TTC549 (cell line): ENCODE measurements at regions not wholly inside any gene's neighbourhood (a gene's known extent, or its start where the extent isn't known, plus 50 kb on each side); places are given as distances from the start of the nearest gene placed in this dataset.

Source experiments
- FAIRE-seq: peaks from 2 replicates; lab custom pipeline; 2012; peaks lifted over from hg19 to GRCh38; lab: Jason Lieb, UNC

- no peak for FAIRE-seq
Measured at GRCh38 chr5:58066076-58066475, 393.8 kb downstream of the PLK2 start.

DNA sequence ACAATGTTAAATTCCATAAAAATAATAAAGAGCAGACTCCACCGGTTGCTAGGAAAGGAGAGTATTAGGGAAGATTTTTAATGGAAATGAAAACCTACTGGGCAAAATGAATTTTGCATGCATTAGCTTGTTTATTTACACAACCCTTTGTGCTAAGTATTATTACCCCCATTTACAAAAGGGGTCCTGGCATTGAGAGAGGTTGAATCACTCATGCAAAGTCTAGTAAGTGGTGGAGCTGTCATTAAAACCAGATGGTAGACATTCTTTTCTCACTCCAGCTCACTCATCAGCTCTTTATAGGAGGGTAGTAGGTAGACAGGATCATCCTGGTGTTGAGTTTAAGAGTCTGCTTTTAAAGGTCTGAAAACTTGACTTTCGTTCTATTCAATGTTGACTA is 395.1 kb downstream of the PLK2 start:
- no peak for FAIRE-seq

- no peak for FAIRE-seq
Measured at GRCh38 chr5:58060996-58061395, 398.9 kb downstream of the PLK2 start.

GRCh38 chr5:58057324-58057723 is 402.6 kb downstream of the PLK2 start:
- no peak for FAIRE-seq

- FAIRE-seq, result no peak
Measured at GRCh38 chr5:58056546-58056945, 403.3 kb downstream of the PLK2 start.

DNA sequence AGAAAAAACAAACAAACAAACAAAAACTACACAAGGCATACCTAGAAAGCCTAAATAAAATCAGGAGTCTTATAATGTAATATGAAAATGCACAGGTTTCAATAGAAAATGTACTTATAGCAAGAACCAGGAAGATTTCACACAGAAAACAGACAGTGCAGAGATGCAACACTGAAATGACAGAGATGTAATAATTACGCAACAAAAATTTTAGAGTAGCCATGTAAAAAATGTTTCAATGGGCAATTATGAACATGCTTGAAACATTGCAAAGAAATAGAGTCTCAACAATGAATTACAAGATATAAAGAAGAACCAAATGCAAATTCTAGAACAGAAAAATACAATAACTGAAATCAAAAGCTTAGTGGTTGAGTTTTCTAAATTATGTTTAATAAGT is 405.9 kb downstream of the PLK2 start:
- no peak for FAIRE-seq

DNA sequence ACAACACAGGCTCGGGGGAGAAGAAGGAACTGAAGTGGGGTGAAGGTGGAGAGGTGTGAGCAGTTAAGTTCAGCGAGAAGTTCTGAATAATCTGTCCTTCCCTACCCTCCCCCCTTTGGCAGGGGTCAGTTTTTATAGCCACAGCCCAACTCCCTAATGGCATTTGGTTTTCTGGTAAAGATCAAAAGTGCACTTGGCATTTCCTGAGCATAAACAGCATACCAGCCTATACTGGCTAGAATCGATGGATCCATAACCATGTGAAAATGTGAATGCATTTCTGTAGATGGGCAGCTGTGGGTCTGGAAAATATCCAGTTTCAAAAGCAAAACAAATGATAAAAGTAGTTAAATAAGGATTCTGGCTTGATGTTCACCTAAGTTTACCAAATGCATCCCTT is 410.9 kb downstream of the PLK2 start:
- no peak for FAIRE-seq

GRCh38 chr5:58048185-58048925 is 411.5 kb downstream of the PLK2 start:
- no peak for FAIRE-seq

DNA sequence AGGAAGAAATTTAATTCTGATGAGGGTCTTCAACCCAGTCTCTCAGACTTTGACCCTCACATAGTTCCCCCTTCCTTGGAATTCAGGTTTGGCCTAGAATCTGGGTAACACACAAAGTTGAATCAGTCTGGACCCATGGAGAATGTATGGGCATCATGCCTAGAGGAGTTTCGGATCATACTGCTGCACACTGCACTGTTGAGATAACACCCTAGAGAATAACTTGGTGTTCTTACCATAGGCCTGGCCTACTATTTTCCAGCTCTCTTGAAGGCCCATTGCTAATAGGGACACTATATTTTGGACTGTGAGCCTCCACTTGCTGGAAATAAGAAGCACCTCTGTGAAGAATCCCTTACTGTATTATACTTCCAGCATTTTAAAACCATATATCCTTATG is 413.5 kb downstream of the PLK2 start:
- no peak for FAIRE-seq

GRCh38 chr5:58044166-58044565 is 415.7 kb downstream of the PLK2 start:
- FAIRE-seq, result no peak

GRCh38 chr5:58043032-58043945 is 416.6 kb downstream of the PLK2 start:
- no peak for FAIRE-seq

GRCh38 chr5:58041884-58042283 is 418.0 kb downstream of the PLK2 start:
- FAIRE-seq, result no peak

DNA sequence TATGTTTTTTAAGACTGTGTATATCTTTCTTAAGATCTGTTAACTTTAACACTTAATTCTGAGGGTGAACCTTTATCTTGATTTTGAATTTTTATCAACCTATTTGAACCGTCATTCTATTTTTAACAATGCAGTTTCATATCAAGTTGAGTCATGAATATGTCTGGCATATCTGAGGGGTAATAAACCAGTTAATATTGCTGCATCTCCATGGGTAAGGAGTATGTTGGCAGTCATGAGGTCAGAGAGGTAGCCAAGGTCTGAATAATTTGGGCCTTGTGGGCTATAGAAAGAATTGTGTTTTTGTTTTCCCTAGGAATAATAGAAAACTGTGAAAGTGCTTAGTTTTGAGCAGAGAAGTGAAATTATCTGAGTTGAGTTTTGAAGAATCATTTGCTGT is 419.0 kb downstream of the PLK2 start:
- FAIRE-seq, result no peak

DNA sequence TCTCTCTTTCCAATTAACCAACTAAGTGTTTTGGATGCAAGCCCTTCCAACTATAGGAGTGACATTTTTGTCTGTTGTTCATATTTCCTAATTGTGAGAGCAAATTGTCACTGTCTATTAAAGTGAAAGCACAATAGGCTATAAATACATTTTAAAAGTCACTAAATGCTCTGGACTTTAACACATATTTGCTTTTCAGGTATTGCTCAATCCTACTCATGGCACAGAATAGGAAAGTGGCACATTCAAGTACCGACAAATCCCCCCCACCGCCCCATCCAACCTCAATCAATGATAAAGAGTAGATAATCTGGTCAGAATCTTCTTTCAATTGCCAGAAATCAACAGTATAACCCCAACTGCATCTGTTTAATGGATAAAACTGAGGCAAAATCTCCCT is 419.8 kb downstream of the PLK2 start:
- no peak for FAIRE-seq

DNA sequence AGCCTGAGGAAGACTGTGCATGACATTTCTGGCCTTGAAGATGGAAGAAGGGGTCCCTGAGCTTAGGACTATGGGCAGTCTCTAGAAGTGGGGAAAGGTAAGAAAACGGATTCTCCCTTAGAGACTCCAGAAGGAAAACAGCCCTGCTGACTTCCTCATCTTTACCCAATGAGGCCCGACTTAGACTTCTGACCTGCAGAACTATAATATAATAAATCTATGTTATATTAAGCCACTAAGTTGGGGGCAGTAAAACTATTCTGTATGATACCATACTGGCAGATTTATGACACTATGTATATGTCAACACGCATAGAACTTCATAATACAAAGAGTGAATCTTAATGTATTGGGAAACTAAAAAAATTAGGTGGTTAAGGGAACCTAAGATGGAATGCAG is 422.0 kb downstream of the PLK2 start:
- no peak for FAIRE-seq

DNA sequence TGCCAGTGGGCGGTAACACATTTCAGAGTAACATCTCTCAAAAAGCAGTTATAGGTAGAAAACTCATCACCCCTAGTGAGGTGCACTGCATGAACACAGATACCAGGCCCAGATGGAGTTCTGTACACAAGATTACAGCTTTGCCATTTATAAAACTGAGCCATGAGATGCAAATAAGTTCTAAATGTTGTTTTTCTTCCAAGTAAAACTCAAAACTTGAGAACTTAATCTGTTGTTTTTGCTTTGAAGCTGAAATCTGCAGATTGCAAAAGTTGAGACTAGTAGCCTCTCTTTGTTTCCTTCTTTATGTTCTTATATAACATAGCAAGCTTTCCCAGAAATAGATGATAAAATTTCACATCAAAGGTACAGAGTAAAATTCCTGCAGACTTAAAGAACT is 434.1 kb downstream of the PLK2 start:
- FAIRE-seq, result no peak

- FAIRE-seq, result no peak
Measured at GRCh38 chr5:58024151-58024550, 435.7 kb downstream of the PLK2 start.

GRCh38 chr5:58022055-58022454 is 437.8 kb downstream of the PLK2 start:
- FAIRE-seq, result no peak

DNA sequence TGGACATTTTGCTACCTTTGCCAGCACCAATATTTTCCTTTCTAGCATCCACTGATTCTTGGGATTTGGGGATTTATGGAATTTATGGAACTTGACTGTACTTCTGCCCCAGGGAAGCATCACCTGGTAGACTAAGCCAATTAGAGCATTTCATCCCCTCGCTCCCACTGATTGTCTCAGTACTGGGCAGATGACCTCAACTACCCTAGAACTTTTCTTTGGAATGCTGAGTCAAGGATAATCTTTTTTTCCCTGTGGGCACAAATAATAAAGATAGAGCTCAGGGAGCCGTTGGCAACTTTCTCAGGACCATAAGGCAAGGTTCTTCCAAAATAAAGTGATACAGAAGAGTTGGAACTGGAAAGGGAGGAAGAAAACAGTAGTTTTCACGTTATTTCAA is 438.4 kb downstream of the PLK2 start:
- no peak for FAIRE-seq

DNA sequence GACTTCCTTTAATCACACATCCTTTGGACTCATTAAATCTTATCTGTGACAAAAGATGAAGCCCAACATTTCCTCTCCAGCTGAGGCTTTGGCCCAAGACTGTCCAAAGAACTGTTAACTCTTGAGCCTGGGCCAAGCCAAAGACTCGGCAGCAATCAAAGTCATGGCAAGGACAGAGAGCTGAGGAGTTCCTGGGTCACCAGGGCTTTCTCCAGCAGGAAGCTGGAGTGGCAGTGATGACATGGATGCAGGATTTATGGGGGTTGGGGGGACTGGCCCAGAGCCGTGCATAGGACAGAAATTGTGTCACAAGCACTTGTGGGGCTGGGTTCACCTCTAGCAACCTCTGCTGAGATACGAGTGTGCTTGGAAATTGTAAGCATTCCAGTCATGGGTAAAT is 440.3 kb downstream of the PLK2 start:
- FAIRE-seq, result no peak

DNA sequence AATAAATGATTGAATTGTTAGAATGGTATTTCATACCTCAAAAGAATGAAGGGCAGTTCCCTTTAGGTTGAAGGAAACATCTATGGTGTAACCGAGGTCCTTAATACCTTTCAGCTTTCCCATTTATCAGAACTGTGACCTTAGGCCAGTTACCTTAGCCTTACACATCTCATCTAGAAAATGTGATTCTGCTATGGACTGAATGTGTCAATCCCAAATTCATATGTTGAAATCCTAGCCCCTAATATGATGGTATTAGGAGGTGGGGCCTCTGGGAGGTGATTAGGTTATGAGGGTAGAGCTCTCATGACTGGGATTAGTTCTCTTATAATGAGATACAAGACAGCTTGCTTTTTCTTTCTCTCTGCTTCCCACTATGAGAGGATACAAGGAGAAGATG is 441.9 kb downstream of the PLK2 start:
- no peak for FAIRE-seq

DNA sequence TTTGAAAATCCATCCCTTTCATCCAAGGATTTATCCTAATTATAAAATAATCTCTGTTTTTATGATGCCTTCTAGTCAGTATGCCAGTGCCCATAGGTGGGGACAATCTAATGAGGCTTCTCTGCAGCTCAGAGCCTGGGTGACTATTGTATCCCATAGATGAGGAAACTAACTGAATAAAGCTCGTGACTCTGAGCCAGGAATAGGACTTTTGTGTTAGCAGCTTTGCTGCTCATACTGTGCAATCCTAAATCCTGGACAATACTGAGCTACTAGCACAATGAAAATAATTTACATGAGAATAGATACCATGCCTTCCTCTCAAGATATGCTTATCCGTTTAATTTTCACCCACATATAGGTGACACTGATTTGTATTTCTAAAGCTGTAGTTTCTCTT is 443.0 kb downstream of the PLK2 start:
- no peak for FAIRE-seq

DNA sequence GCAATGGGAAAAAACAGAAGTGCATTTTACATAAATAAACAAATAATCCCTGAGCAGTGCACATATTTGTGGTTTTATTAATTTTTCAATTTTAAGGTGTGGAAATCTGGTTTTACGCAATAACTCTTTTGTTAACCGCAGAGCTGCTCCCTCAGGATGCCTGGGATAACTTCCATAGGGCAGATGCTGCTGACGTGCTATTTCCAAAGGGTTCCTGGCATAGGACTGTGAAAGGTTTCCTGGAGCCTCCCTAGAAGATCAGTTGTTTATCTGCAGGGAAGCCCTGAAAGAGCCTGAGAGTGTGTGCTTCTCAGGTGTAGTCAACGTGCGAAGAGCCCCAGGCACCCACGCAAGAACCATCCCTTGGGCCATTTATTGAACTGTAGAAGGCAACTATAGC is 443.5 kb downstream of the PLK2 start:
- FAIRE-seq, result no peak

DNA sequence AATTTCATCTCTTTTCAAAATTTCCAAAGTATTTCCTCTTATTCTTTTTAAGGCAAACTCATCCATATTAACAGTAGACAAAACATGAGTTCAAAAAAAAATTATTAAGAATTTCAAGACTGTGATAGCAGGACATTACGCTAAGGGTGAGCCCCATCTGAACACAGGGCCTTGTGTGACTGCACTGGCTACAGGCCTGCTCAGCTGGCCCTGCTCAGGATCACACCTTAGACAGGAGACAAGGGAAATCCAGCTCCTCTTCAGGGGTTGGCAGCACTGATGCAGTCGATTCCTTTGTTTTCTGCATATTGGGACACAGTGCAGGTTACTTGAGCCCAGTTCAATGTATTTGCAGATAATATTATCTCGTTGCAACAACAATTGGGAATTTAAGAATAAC is 444.7 kb downstream of the PLK2 start:
- no peak for FAIRE-seq
